HG03025 (cell line): ENCODE measurements at regions not wholly inside any gene's neighbourhood (a gene's known extent, or its start where the extent isn't known, plus 50 kb on each side); places are given as distances from the start of the nearest gene placed in this dataset.
"Not testable (repeated sequence)": the region's sequence is repeated elsewhere in the genome, so short reads cannot be mapped to it uniquely, and the experiment has no call there.

Source experiments
- ATAC-seq: cut with Tn5 transposase; IDR thresholded peaks from one replicate; pipeline ENCODE4 v1.9.1; 2021; ENCODE audit warnings: mild to moderate bottlenecking, moderate library complexity; ENCODE audit not compliant: unreplicated experiment, low FRiP score

DNA sequence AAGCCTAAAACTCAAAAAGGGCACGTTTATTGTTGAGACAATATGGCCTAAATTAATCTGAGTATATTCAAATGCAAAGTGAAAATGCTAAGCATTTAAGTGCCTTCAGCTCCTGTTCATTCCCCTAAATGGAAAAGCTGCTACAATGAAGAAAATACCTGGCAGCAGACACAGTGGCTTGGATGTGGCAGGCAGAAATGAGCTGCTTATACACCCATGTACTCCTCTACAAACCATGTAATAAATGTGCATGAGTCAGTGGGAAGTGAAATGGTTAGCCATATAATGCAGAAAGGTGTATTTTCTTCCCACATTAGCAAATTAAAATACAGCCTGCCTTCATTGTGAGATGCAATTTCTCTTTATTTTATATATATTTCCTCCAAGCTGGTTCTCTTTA, 859.2 kb upstream of the SEMA6A start:
- no peak for ATAC-seq

GRCh38 chr5:117431091-117431490, 856.5 kb upstream of the SEMA6A start:
- ATAC-seq = no peak

DNA sequence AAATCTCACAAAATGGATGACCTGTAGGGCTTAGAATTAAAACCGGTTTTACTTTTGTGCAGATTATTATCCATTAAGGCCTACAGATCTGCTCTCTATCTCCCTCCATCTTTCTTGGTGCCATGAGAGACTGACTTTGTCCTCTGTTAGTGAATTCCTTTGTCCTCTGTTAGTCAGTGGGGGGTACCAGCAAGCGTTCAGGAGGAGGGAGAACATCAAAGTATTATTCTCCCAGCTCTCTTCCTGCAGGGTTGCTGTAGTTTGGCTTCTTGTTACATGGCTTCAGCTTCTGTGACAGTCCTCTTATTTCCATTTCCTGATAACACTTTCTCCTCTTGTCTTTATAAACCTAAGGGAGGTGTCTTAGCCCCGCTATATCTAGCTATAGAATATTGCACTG, 850.5 kb upstream of the SEMA6A start:
- no peak for ATAC-seq

- ATAC-seq = no peak
Measured at GRCh38 chr5:117424559-117424958, 849.9 kb upstream of the SEMA6A start.

GRCh38 chr5:117417501-117417900, 842.9 kb upstream of the SEMA6A start:
- no peak for ATAC-seq

DNA sequence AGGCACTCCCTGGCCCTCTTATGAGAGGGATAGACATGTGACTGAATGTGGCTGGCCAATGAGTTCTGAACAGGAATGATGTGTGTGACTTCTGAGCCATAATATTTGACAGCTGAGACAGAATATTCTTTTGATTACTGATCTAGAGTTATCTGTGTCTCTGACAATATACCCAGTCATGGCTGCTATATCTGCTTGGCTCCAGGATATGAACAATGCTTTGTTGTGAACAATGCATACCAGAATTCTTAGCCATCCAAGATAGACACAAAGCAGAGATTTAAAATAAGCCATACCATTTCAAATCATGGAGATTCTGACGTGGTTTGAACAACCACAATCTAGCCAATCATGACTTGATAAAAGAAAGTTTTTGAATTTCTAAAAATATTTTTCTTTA, 840.3 kb upstream of the SEMA6A start:
- ATAC-seq = no peak

DNA sequence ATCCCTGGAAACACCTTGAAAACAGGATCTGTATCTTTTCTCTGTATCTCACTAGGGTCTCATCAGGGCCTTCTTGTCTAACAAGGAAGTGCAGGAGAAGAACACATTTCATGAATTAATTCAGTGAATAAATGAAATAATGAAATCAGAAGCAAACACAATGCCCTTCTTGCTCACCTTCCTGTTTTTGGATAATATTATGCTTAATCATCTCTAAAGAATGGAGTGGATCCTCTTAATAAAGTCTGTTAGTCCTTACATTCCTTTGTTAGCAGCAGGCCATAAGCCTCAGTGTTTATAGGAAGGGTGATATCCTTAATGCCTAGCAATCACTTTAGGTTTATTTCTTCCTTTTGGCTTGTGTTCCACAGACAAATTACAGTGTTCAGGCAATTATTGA, 837.1 kb upstream of the SEMA6A start:
- ATAC-seq = no peak

DNA sequence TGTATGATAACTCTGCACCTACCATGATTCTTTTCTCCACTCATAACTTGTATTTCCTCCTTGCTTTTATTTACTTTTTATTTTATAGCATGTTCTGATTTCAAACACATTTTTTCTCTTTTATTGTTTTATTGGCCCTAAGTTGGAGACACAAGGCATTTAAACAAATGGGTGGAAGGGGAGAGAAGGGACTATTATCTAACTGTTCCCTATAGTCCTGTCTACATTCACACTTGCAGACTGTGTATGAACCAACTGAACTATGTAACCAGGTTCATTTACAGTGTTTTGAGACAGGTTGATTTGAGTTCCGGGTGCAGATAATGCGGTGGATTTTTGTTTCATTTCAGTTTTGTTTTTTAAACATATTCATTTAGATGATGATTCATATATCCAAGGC, 830.6 kb upstream of the SEMA6A start:
- ATAC-seq = no peak

- no peak for ATAC-seq
Measured at GRCh38 chr5:117394506-117395157, 820.0 kb upstream of the SEMA6A start.

- no peak for ATAC-seq
Measured at GRCh38 chr5:117393125-117393524, 818.5 kb upstream of the SEMA6A start.

GRCh38 chr5:117380316-117380715, 805.7 kb upstream of the SEMA6A start:
- no peak for ATAC-seq

DNA sequence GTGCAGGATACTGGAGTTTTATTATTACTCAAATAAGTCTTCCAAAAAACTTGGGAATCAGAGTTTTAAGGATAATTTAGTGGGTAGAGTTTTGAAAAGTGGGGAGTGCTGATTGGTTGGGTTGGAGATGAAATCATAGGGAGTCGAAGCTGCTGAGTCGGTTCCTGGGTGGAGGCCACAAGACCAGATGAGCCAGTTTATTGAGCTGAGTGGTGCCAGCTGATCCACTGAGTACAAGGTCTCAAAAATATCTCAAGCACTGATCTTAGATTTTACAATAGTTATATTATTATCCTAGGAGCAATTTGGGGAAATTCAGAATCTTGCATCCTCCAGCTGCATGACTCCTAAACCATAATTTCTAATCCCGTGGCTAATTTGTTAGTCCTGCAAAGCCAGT, 804.9 kb upstream of the SEMA6A start:
- no peak for ATAC-seq

DNA sequence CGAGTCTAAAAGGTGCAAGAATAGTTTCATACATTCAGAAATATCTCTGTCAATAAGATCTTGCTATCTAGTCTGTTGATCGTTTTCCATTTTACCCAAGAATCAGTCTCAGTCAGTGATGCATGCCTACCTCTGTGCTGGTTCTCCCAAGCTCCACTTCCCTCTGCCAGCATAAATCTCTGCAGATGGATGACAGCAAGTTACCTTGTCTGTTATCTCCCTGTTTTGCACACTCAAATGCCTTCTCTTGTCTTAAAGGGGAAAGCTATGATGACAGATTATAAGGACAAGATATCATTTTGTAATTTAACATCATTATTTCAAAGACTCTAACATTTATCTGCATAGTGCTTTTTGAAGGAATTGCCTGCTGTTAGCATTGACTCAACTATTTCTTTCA, 802.1 kb upstream of the SEMA6A start:
- no peak for ATAC-seq

DNA sequence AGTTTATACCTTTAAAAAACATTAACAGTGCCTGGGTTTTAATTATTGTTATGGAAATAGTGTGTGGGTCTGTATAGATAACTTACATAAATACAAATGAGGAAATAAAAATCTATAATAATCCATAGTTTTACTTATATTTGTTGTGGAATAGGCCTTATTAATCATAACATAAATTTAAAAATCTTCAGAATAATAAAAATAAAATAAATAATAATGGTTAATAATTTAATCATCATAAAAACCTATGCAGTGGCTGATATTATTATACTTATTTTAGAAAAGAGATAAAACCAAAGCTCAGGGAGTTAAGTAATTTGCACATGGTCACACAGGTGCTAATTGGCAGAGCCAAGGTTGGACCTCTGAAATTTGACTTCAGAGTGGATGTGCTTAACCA, 785.3 kb upstream of the SEMA6A start:
- no peak for ATAC-seq

DNA sequence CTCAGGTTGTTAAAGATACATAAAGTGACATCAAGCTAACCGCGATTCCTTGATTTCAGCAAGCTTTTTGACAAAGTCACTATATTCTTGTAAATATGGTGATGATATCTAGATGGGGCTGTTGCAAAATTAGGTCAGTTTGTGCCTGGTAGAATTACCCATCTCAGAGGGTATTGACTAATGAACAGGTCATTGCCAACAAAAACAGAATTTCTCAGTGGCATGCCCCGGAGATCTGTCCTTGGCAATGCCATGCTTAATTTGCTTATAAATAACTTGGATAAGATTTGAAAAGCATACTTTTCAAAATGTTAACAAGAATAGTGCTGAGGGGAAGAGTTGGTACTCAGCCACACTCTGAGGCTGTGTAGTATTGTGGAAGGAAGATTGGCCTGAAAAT, 783.3 kb upstream of the SEMA6A start:
- no peak for ATAC-seq

GRCh38 chr5:117347280-117347679, 772.7 kb upstream of the SEMA6A start:
- no peak for ATAC-seq

DNA sequence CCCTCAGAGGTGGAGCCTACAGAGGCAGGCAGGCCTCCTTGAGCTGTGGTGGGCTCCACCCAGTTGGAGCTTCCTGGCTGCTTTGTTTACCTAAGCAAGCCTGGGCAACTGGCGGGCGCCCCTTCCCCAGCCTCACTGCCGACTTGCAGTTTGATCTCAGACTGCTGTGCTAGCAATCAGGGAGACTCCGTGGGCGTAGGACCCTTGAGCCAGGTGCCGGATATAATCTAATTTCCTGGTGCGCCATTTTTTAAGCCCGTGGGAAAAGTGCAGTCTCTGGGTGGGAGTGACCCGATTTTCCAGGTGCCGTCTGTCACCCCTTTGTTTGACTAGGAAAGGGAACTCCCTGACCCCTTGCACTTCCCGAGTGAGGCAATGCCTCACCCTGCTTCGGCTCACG, 769.1 kb upstream of the SEMA6A start:
- not testable (repeated sequence) for ATAC-seq

- ATAC-seq = no peak
Measured at GRCh38 chr5:117337064-117337749, 762.6 kb upstream of the SEMA6A start.

DNA sequence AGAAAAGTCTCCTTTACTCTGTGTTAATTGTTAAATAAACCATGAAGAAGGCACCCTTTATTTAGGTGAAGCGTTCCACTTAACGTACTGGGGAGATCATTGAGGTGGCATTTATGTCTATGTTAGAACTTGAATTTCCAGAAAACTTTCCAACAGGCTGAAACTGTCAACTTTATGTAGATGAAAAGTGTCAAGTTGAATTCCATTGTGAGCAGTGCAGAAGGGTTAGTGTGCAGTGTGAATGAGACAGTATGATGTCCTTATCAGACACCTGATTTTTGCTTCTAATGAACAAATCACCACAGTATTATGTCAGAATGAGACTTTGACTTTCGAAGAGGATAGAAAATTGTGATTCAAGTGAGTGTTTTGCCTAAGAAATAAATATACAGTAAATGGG, 761.6 kb upstream of the SEMA6A start:
- ATAC-seq = no peak

- ATAC-seq = no peak
Measured at GRCh38 chr5:117333011-117333410, 758.4 kb upstream of the SEMA6A start.

DNA sequence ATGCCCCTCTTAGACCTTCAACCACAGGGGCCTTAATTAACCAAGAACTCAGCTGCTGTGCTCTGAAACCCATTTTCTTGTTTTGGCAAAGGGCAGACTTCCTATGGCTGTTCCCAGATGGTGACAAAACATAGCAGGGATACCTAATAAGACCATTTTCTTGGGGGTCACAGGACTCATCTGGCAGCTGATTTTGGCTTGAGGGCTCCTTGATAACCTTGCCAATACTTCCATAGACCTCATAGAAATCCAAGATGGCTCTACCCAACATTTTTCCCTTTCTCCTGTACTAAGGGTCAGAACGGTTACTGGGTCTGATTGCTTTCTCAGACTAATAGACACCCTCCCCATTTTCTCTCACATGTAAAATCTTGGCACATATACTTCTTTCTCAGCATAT, 757.7 kb upstream of the SEMA6A start:
- ATAC-seq = no peak

DNA sequence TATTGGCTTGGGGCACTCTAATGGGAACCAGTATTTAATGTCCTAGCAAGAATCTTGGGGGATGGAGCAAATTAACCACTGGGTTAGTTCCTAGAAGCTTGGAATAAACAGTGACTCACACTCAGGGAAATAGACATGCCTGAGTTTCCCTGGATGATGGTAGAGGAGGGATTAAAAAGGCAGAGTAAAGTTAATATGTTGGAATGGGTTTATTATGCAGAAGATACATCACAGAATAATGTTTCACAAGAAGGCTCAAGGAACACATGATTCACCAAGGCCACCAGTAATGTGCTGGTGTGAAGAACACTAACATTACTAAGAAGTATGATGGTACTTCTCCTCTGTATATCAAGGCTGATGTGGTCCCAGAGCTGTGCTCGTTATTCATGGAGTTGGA, 752.9 kb upstream of the SEMA6A start:
- no peak for ATAC-seq

DNA sequence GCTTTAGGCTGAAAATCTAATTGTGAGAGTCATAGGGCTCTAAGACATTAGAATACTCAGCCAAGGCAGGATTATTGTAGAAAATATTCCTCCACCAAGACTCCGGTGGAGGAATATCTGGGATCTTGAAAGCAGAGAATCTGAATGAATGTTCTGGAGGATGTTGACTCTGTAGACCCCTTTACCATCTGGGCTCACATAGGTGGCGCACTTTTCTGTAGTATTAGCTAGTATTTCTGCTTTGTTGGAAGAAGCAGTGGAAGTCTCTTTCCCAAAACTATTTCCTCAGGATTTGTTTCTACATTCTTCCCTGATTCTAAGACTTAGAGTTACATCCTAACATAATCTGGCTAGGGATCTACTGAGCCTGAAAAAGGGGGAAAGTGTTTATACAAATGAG, 752.4 kb upstream of the SEMA6A start:
- no peak for ATAC-seq
